ENCODE measurements at regions not wholly inside any gene's neighbourhood (a gene's known extent, or its start where the extent isn't known, plus 50 kb on each side); places are given as distances from the start of the nearest gene placed in this dataset.

- no peak for DNase-seq
These were observed 155.1 kb downstream of the SIPA1L2 start for GRCh38 chr1:232474826-232475225.

DNA sequence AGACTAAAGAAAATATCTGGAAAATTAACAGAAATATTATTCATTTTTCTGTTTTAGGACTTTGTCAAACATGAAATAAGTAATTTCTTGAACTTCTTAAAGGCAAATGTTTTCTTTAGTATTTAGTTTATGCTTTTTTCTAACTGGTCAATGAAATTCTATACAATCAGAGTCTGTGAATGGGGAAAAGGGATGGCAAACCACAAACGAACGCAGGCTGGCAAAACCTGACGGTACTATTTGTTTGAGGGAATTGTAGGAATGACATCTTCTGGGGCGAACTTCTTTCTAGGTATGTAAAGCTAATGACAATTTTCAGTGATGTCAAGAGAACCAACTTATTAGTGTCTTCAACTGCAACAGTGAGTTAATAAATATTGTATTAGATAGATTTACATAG, 156.0 kb downstream of the SIPA1L2 start:
- DNase-seq: no peak

- DNase-seq: no peak
These were observed 156.6 kb downstream of the SIPA1L2 start for GRCh38 chr1:232473324-232473723.

DNA sequence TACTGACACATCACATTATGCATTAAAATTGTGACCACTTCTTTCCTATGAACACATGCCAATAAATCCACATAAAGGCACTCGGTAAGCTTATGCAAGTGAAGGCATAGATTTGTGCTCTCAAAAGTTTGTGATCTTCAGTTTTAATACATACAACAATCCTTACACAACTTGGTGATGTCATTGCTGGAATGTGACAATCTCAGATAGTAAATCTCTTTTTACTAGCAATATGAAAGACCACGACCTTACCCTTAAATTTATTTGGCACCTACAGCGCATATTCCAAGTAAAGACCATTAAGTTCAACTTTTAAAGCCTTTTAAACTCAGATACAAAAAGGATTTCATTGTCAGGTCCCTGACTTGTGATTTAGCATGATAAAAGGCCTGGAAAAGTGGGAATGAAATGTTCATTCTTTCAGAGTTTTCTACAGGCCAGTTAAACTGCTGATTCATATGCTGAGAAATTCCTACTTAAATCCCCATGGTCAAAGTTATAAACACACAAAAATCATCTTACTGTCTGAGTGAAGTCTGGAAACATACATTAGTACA, 157.4 kb downstream of the SIPA1L2 start:
- no peak for DNase-seq

DNA sequence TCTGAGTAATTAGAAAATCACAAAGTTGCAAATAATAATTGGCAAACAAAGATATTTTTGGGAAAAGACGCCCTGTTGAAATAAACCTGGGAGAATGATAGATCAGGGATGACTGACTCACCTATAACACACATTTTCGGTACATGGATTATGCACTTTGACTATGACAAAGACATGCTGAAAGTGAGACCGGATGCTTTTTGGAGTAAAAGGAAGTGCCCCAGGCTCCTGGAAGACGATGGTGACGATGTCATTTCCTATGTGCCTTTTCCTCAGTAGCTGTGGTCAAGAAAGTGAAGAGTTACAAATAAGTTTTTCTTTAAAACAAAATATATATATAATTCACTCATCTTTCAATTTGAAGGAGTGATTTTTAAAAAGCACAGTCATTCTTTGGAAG, 158.7 kb downstream of the SIPA1L2 start:
- DNase-seq: no peak

DNA sequence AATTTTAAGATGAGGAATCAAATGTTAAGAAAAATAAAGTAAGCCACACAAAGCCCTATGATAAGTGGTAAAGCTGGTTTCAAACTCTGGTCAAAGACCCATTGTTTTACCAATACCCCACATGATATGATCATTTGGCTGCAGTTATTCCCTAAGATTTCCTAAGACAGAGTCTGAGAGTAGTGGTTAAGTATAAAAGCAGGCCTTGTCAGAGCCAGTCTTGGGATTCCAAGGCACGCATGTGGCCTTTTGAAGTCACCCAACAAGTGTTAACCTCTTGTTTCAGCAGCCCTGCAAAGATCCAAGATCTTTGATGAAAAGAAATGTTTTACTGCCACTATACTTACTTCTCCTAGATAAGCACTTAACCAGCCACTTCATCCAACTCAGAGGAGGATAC, 159.2 kb downstream of the SIPA1L2 start:
- DNase-seq: no peak

- no peak for DNase-seq
These were observed 161.7 kb downstream of the SIPA1L2 start for GRCh38 chr1:232468249-232468648.

- DNase-seq: no peak
These were observed 162.7 kb downstream of the SIPA1L2 start for GRCh38 chr1:232467073-232467760.

GRCh38 chr1:232464325-232464724, 165.6 kb downstream of the SIPA1L2 start:
- DNase-seq: no peak

DNA sequence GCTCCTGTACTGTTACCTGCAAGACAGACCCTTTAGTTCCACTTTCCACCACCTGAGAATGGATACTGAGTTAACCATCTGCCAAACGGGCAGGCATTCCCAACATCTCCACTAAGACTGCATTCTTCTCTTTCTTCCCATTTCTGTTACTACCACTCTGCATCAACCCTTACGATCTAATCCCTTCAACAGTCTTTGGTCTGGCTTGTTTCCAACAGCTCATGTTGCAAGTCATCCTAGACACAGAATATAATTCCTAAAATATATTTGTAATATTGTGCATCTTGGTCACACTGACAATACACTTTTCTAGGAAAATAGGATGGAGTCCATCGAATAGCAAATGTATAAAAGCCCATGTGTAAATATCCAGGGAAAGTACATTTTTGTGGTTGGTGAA, 166.7 kb downstream of the SIPA1L2 start:
- DNase-seq: no peak

GRCh38 chr1:232462213-232462612, 167.7 kb downstream of the SIPA1L2 start:
- DNase-seq: peak; percentile 31 to 77 (median 36)

- no peak for DNase-seq
These were observed 170.1 kb downstream of the SIPA1L2 start for GRCh38 chr1:232459826-232460225.

- no peak for DNase-seq
These were observed 170.8 kb downstream of the SIPA1L2 start for GRCh38 chr1:232459087-232459486.

DNA sequence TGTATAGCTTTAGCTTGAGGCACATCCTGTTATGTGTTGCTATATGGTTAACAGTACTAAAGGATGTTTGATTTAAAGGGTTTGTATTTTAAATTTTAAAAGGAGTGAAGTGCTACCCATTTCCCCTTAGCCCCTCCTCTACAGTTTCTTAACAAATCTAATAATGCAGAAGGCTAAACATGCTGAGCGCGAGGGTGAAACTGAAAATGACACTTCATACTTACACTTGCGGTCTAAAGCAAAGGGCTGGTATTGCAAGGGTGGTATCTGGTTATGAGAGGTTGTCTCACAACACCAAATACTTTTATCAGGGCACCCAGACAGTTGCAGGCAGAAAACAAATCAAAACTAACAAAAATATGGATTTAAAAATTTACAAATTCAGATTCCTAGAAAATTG, 172.3 kb downstream of the SIPA1L2 start:
- DNase-seq: no peak

DNA sequence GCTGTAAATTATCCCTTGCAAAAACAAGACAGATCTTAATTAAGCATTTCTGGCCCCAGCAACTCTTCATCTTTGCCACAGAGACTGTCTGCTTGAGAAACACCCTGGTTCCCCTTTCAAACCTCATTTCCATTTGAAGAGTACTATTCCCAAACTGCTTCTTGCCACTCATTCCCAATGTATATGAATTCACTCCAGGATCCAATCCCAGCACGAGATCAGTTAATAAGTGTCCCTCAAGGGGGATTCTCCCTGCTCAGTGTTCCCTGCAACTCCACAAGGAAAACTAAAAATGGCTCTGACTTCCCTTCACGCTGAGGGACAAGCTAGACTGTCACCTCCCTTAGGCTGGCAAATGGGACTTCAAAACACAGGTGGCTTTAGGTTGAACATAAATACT, 173.2 kb downstream of the SIPA1L2 start:
- no peak for DNase-seq

- DNase-seq: no peak
These were observed 175.6 kb downstream of the SIPA1L2 start for GRCh38 chr1:232454227-232454886.

- no peak for DNase-seq
These were observed 177.0 kb downstream of the SIPA1L2 start for GRCh38 chr1:232452736-232453440.

GRCh38 chr1:232452117-232452516, 177.8 kb downstream of the SIPA1L2 start:
- DNase-seq: no peak

DNA sequence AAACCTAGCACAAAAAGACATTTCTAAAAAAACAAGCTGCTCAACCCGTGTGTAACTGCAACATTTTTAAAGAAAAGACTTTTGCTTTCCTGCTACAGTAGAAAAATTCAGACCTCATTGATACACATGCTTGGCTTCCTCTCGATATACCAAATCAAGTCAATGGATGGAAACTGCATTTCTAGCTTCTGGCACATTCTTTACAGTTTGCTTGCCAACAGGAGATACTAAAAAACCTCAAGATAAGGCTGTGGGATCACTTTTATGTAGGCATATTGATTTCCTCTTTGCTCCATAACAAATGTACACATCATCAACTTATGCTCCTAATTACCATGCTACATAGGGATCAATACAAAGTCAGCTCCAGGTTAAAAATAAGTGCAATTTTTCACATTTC, 178.4 kb downstream of the SIPA1L2 start:
- no peak for DNase-seq

DNA sequence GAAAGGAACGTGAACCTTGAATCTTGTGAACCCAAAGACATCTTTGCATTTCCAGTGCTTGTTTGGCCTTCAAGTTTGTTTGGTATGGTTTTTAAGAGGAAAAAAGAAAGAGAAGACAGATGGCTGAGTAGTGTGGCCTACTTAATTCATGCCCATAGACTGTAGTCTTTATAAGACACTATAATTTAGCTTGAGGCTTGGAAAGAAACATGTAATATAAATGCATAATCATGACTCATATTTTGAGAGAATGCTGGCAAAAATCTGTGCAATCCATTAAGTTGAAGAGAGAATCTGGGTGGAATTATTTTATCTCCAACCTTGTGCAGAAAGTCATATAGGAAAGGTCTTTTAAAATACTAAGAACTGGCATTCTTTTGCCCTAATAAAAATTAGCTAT, 179.3 kb downstream of the SIPA1L2 start:
- no peak for DNase-seq

GRCh38 chr1:232447125-232447524, 182.8 kb downstream of the SIPA1L2 start:
- DNase-seq: no peak

- DNase-seq: no peak
These were observed 184.4 kb downstream of the SIPA1L2 start for GRCh38 chr1:232445361-232446106.

DNA sequence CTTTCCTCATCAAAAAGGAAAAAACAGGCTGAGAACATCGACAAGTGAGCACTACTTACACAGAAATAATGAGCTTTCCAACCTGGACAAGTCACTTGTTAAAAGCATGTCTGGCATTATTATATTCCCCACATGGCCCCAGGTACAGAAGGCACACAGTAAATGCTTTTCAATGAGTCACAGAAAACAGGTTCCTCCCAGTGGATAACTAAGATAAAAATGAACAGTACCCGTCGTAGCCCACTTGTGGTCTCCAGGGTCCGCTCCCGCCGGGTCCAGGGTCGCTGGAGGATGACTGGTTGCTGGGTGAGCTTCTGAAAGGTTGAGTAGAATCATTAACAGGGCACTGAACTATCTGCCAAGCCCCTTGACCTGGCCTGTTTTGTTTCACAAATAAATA, 186.6 kb downstream of the SIPA1L2 start:
- DNase-seq: no peak
